A673 (cell line): ENCODE measurements at regions not wholly inside any gene's neighbourhood (a gene's known extent, or its start where the extent isn't known, plus 50 kb on each side); places are given as distances from the start of the nearest gene placed in this dataset.

Experiments used
- BruUV-seq: library from RNA; stranded (reverse); fragments of 400-500 nt; replicated peaks from 2 replicates; lab custom pipeline; 2021; lab: Mats Ljungman, UMichigan
- CTCF ChIA-PET: fragments of 300-600 bp; sonication (Branson Sonifier 250); formaldehyde crosslinking; loops from one replicate; lab custom pipeline; 2022; ENCODE audit warnings: antibody characterized with exemption; lab: Charles Lee
- POLR2A ChIA-PET: fragments of 300-600 bp; sonication (Branson Sonifier 250); formaldehyde crosslinking; loops from one replicate; lab custom pipeline; 2022; ENCODE audit warnings: antibody characterized with exemption; ENCODE audit not compliant: low non-redundant PET; lab: Charles Lee
- DNase-seq: peaks from one replicate; pipeline ENCODE4 v3.0.0-alpha.2; 2015; ENCODE audit warnings: low spot score
- H3K27ac ChIP-seq: fragments of 200-600 bp; sonication (generic); 2 replicates; pipeline ENCODE4 v1.5.1; 2016; ENCODE audit warnings: mixed run types, low read depth, mild to moderate bottlenecking, mixed read lengths, antibody characterized with exemption, low read length; ENCODE audit not compliant: poor library complexity, severe bottlenecking
- H3K27me3 ChIP-seq: fragments of 200-600 bp; sonication (generic); replicated peaks from 2 replicates; pipeline ENCODE4 v1.6.1; 2017; ENCODE audit warnings: mixed run types, low read depth, mild to moderate bottlenecking, mixed read lengths, antibody characterized with exemption, low read length; ENCODE audit not compliant: insufficient read depth, poor library complexity
- H3K36me3 ChIP-seq: fragments of 200-600 bp; sonication (generic); 2 replicates; pipeline ENCODE4 v1.6.1; 2016; ENCODE audit warnings: mixed run types, mild to moderate bottlenecking, mixed read lengths, antibody characterized with exemption, low read length; ENCODE audit not compliant: insufficient read depth, poor library complexity, severe bottlenecking
- H3K4me1 ChIP-seq: fragments of 200-600 bp; sonication (generic); 2 replicates; pipeline ENCODE4 v1.6.1; 2017; ENCODE audit warnings: mixed run types, mild to moderate bottlenecking, mixed read lengths, antibody characterized with exemption, low read length; ENCODE audit not compliant: insufficient read depth, poor library complexity, severe bottlenecking
- H3K4me3 ChIP-seq: fragments of 200-600 bp; sonication (generic); 2 replicates; pipeline ENCODE4 v1.5.1; 2016; ENCODE audit warnings: low read depth, mixed run types, mild to moderate bottlenecking, mixed read lengths, low read length; ENCODE audit not compliant: poor library complexity, severe bottlenecking
- H3K9me3 ChIP-seq: fragments of 200-600 bp; sonication (generic); 2 replicates; pipeline ENCODE4 v1.6.1; 2016; ENCODE audit warnings: mixed run types, low read depth, mild to moderate bottlenecking, mixed read lengths, antibody characterized with exemption, low read length; ENCODE audit not compliant: poor library complexity, severe bottlenecking
- EZH2 ChIP-seq: fragments of 200-600 bp; sonication (generic); IDR thresholded peaks from 2 replicates; pipeline ENCODE4 v1.6.1; 2017; ENCODE audit warnings: borderline replicate concordance, low read depth, mild to moderate bottlenecking, mixed read lengths, antibody characterized with exemption, low read length; ENCODE audit not compliant: poor library complexity, severe bottlenecking
- intact Hi-C: fragments of 100-400 bp; cut with micrococcal nuclease; formaldehyde crosslinking; loops from one replicate; pipeline ENCODE4 v1.10.0; 2022; ENCODE audit not compliant: unreplicated experiment
- TF ChIP-seq, protein P1 (sequence below): fragments of 300-800, 200-600 bp; sonication (generic); conservative IDR thresholded peaks from 2 replicates; pipeline ENCODE4 v1.5.1; 2017; ENCODE audit warnings: low read depth, mild to moderate bottlenecking, antibody characterized with exemption, low read length, moderate library complexity, mixed read lengths

DNA sequence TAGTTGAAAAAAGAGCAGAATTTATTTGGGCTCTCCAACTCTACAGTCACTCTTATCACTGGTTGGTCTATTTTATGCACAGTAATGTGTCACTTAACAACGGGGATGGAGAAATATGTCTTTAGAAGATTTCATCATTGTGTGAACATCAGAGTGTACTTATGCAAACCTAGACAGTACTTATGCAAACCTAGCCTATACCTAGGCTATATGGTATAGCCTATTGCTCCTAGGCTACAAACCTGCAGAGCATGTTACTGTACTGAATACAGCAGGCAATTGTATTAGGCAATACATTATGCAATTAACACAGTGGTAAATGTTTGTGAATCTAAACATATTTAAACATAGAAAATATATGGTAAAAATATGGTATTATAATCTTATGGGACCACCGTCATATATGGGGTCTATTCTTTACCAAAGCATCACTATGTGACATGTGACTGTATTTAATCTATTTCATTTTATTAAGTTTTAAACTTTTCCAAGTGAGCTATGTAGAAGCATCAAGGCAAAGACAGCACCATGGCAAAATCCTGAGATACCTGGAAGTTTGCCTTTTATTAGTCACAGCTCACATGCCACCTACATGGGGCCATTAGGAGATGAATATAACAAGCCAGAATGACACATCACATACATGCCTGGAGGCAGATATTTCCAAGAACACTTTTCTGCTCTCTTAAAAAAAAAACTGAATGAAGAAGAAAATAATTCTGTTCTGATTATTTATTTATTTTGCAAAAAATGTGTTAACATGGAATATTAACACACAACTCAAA, 537.4 kb downstream of the TUSC7 start:
- no peak overlapping the region for H3K4me3 ChIP-seq
- ChIA-PET CTCF (no interaction called here), POLR2A (no interaction called here)
- no peaks in the 10 kb centered on the region for H3K27me3 ChIP-seq
- H3K27ac ChIP-seq: no peak overlapping the region
- BruUV-seq: no TSS peak
- no peaks in the 10 kb centered on the region for H3K4me1 ChIP-seq
- no peaks in the 10 kb centered on the region for H3K9me3 ChIP-seq
- intact Hi-C loops: no loop called here
- TF ChIP-seq, protein P1, sequence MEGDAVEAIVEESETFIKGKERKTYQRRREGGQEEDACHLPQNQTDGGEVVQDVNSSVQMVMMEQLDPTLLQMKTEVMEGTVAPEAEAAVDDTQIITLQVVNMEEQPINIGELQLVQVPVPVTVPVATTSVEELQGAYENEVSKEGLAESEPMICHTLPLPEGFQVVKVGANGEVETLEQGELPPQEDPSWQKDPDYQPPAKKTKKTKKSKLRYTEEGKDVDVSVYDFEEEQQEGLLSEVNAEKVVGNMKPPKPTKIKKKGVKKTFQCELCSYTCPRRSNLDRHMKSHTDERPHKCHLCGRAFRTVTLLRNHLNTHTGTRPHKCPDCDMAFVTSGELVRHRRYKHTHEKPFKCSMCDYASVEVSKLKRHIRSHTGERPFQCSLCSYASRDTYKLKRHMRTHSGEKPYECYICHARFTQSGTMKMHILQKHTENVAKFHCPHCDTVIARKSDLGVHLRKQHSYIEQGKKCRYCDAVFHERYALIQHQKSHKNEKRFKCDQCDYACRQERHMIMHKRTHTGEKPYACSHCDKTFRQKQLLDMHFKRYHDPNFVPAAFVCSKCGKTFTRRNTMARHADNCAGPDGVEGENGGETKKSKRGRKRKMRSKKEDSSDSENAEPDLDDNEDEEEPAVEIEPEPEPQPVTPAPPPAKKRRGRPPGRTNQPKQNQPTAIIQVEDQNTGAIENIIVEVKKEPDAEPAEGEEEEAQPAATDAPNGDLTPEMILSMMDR: no peak
- TF ChIP-seq EZH2: no peak
- no peaks in the 10 kb centered on the region for H3K36me3 ChIP-seq
- DNase-seq: no peak

GRCh38 chr3:117248153-117248552, 538.6 kb downstream of the TUSC7 start:
- no TSS peak for BruUV-seq
- H3K27me3 ChIP-seq: no peaks in the 10 kb centered on the region

GRCh38 chr3:117252208-117252607, 542.6 kb downstream of the TUSC7 start:
- TF ChIP-seq EZH2: no peak
- TF ChIP-seq, protein P1: no peak
- Histone ChIP-seq H3K4me1 (no peaks in the 10 kb centered on the region), H3K36me3 (no peaks in the 10 kb centered on the region), H3K27me3 (no peaks in the 10 kb centered on the region), H3K4me3 (no peak overlapping the region), H3K9me3 (no peaks in the 10 kb centered on the region), H3K27ac (no peak overlapping the region)
- ChIA-PET POLR2A (no interaction called here), CTCF (no interaction called here)
- no peak for DNase-seq
- intact Hi-C loops: no loop called here
- no TSS peak for BruUV-seq

More at GRCh38 chr3:117248153-117248552, 538.6 kb downstream of the TUSC7 start:
- intact Hi-C loops: no loop called here
- Histone ChIP-seq H3K27ac (no peak overlapping the region), H3K4me1 (no peaks in the 10 kb centered on the region), H3K4me3 (no peak overlapping the region), H3K36me3 (no peaks in the 10 kb centered on the region), H3K9me3 (no peaks in the 10 kb centered on the region)
- no peak for DNase-seq
- ChIA-PET POLR2A (no interaction called here), CTCF (no interaction called here)
- TF ChIP-seq, protein P1: no peak
- TF ChIP-seq EZH2: no peak
